NCI-H524 (cell line): ENCODE measurements at regions not wholly inside any gene's neighbourhood (a gene's known extent, or its start where the extent isn't known, plus 50 kb on each side); places are given as distances from the start of the nearest gene placed in this dataset.
A peak's percentile ranks its signal among the peaks of the same experiment; 100 is the strongest.

Source experiments
- DNase-seq, 2 experiments: peaks; one replicate each; lab custom pipeline; 2025; lab: John Stamatoyannopoulos, UW

- no peak for DNase-seq
These were observed 327.5 kb upstream of the ZMIZ1 start for GRCh38 chr10:78740976-78741915.

- DNase-seq, result no peak
These were observed 326.4 kb upstream of the ZMIZ1 start for GRCh38 chr10:78742406-78742729.

GRCh38 chr10:78742730-78743615, 325.8 kb upstream of the ZMIZ1 start:
- no peak for DNase-seq

- peak in 1 of 2 experiments; percentile 1 for DNase-seq
These were observed 324.7 kb upstream of the ZMIZ1 start for GRCh38 chr10:78744056-78744455.

- no peak for DNase-seq
These were observed 324.2 kb upstream of the ZMIZ1 start for GRCh38 chr10:78744491-78745090.

DNA sequence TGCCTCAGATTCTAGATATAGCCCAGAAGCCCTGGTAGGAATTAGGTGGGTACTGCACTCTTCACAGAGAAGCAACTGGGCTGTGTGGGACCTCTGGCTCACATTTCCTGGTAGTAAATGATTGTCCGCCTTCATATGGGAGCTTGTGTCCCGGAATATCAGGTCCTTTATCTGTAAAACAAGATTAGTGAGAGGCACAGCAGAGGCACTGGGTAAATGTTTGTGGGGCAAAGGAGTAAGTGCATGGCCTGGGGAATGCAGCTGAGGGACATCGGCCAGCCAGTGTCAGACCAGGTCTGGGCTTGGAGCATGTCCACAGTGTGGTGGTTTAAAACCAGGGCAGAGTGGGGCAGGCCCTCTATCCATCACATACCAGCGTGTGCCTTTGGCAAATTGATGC, 323.3 kb upstream of the ZMIZ1 start:
- DNase-seq, result no peak

DNA sequence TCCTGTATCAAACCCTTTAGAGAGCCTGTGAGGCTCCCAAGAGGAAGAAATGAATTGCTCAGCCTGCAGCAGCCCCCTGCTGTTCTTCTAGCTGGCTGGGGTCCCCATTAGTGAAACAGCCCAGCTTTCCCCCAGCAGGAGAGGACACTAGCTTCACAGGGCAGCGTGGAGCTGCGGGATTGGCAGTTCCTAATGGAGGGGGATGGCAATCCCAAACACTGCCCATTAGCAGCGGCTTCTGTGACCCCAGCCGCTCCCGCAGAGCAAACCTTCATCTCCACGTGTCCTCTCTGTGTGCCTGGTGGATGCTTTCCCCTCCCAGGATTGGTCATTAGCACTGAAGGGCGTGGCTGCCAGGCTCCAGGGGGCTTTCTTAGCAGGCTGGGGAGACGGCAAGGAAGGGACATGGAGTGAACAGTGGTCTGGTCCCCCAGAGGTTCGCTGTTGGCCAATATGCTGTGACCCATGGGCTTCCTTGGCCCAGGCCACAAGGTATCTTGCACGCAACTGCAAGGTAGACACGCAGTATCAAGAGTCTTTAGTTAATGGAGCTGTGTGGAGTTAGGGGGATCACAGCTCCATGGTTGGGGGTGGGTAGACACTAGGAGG, 322.5 kb upstream of the ZMIZ1 start:
- no peak for DNase-seq

- DNase-seq, result no peak
These were observed 321.1 kb upstream of the ZMIZ1 start for GRCh38 chr10:78747401-78748234.

GRCh38 chr10:78748235-78748533, 320.6 kb upstream of the ZMIZ1 start:
- no peak for DNase-seq

- no peak for DNase-seq
These were observed 319.6 kb upstream of the ZMIZ1 start for GRCh38 chr10:78749200-78749599.

GRCh38 chr10:78749898-78750297, 318.9 kb upstream of the ZMIZ1 start:
- no peak for DNase-seq

DNA sequence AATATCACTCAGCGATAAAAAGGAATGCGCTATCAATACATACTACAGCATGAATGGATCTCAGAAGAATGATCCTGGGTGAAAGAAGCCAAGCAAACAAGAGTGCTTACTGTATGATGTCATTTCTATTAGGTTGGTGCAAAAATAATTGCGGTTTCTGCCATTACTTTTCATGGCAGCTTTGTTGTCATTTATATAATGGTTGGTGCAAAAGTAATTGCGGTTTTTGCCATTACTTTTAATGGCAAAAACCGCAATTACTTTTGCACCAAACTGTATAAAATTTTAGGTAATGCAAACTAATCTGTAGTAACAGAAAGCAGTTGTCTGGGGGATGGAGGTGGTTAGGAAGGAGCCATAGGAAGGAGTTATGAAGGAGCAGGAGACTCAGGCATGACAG, 318.3 kb upstream of the ZMIZ1 start:
- no peak for DNase-seq

GRCh38 chr10:78751716-78752115, 317.1 kb upstream of the ZMIZ1 start:
- no peak for DNase-seq

DNA sequence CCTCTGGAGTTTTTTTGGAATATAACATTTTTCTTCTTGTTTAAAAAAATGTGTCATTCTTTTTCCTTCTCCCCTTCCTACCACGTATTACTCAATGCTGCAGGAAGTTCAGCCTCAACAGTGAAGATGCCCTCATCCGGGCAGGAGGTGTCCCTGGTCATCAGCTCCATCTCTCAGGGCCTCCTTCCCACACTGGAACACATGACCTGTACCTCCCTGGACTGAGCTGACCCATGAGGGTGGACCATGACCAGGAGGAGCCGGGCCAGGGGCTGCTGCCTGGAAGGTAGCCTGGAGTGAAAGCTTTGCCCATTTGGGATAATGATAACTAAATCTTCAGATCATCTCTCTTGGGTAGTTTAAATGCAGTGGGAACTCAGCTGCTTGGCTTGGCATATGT, 316.5 kb upstream of the ZMIZ1 start:
- DNase-seq, result no peak

DNA sequence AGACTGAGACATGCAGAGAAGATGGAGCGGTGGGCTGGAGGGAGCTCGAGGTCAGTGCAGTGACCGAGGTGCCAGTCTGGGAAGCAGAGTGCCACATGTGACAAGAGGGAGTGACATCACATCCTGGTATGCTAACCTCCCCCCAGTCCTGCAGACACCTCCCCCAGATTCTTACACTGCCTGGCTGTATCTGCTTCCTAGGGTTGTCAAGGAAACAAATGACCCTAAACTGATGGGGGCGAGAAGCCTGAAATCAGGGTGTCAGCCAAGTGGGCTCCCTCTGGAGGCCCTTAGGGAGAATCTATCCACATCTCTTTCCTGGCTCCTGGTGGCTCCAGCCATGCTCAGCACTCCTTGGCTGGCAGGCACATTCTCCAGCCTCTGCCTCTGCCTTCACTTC, 316.1 kb upstream of the ZMIZ1 start:
- DNase-seq, result no peak

DNA sequence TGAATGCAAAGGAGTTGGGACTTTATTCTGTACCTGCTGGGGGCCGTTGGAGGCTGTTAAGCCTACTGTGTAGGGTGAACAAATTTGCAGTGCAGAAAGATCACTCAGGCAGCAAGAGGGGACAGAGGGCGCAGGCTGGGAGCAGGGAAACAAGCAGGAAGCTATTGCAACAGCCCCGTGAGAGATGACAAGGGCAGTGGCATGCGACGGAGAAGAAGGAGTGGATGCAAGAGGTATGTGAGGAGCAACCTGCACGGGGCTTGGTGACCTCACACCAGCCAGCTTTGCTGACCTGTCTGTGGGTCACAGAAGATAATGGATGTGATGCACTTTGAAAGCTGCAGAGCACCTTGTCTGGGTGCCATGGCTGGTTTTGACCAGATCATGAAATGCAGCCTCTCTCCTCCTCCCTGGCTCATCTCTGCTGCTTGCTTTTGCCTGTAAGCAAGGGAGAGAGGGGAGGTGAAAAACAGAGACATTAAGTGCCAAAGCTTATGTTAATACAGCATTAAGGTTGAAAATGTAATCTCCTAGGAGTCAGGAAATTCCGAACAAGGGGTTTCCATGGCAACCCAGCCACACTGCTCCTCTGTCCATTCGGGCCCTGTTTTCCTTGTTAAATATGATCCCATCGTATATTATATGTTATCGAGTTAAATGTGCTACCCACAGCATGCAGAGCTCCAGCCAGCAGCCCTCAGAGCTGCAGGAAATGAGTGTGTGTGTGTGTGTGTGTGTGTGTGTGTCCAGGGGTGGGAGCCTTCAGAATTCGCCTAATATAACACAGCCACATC, 314.3 kb upstream of the ZMIZ1 start:
- peak in 1 of 2 experiments; percentile 24 for DNase-seq

DNA sequence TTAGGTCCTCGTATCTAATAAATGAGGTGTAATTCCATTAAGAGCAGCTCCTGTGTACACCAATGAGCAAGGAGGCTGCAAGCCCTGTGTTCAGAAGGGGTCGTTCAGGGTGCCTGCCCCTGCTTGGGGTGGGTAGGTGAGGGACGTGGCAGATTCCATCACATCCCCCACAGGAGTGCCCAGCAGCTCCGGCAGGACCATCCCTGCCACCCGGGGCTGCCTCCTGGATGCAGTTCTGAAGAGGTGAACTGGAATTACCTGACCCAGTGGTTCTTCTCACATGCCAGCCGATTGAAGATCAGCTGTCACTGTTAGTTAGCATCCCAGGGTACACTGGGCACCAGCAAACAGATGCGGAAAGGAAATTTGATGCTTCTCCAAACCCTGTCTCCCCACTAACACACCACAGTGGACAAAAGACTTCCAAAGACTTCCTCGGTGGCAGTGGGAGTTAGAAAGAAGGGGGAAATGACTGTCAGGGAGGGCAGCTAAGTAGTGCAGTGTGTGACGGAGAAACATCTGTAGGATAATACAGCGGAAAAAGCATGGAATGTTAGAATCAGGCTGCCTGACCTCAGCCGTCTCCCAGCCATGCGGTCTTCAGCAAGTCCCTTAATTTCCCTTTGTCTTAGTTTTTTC, 313.6 kb upstream of the ZMIZ1 start:
- DNase-seq, result peak; percentile 16 to 48

GRCh38 chr10:78755877-78756455, 312.8 kb upstream of the ZMIZ1 start:
- DNase-seq, result no peak

DNA sequence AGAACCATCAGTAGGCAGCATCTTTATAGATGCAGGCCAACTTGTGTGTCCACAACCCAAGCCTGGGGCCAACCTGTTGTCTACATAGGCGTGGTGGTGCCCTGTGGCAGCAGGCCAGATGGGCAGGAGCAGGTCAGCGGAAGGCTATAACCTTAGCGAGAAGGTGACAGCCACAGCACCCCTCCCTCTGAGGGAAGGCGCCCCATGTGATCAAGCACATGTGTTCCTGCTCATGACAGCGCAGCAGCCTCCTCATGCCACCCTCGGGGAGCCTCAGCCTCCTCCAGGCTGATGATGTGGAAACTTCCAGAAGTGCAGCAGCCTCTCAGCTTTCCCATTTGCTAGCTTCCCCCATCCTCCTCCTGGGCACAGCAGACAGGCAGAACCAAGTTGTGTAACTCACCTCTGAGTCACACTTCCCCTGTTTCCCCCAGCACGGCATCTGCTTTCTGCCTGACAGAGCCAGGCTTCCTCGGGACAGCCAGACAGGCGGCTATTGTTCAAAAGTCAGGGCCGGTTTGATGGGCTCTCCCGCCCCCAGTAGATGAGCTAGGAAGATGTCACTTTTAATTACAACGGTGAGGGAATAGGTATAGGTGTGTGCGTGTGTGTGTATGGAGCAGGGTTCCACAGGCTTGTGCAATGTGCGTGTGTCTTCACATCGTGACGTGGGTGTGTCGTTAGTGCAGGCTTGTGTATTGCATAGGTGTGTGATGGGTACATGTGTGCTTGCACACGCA, 312.0 kb upstream of the ZMIZ1 start:
- DNase-seq, result no peak
